Eye (tissue), 1 donor: ENCODE measurements at regions not wholly inside any gene's neighbourhood (a gene's known extent, or its start where the extent isn't known, plus 50 kb on each side); places are given as distances from the start of the nearest gene placed in this dataset.

Source experiments
- DNase-seq: peaks from one replicate; pipeline ENCODE4 v3.0.0-alpha.2; 2015

DNA sequence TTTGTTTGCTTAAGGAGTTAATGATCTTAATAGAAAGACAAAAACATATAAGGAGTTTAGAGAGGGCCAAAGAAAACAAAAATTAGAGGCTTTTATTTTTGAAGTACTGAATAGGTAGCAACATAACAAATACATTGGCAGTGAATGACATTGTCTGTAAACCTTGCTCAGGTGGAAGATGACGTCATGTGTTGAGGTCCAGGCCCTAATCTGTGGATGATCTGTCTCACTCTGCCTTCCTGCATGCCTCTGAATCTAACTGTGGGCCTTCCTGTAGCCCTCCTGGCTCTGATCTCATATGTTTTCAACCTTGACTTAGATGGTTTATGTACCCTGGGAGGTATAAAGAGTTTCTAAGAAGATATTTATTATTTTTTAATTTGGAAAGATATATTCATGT, 58.1 kb upstream of the DYNAP start:
- DNase-seq, result no peak
